ENCODE measurements at regions not wholly inside any gene's neighbourhood (a gene's known extent, or its start where the extent isn't known, plus 50 kb on each side); places are given as distances from the start of the nearest gene placed in this dataset.

GRCh38 chr2:6068429-6068828 is 376.2 kb downstream of the SOX11 start:
- no peak for TF ChIP-seq CTCF (IDR thresholded peaks at IDR 0.05)
- no peak for TF ChIP-seq POLR2A (IDR thresholded peaks at IDR 0.05)

Data from esophagus squamous epithelium (tissue), 4 donors.